HG02973 (cell line): ENCODE measurements at regions not wholly inside any gene's neighbourhood (a gene's known extent, or its start where the extent isn't known, plus 50 kb on each side); places are given as distances from the start of the nearest gene placed in this dataset.

Source experiments
- ATAC-seq: cut with Tn5 transposase; IDR thresholded peaks from one replicate; pipeline ENCODE4 v1.9.1; 2021; ENCODE audit warnings: moderate library complexity; ENCODE audit not compliant: unreplicated experiment

DNA sequence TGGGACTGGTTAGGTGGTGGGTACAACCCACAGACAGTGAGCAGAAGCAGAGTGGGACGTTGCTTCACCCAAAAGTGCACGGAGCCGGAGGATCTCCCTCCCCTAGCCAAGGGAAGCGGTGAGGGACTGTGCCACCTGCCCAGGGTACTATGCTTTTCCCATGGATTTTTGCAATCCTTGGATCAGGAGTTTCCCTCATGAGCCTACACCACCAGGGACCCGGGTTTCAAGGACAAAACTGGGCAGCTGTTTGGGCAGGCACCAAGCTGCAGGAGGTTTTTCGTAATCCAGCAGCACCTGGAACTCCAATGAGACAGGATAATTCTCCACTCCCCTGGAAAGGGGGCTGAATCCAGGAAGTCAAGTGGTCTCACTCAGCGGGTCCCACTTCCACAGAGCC lies 209.1 kb upstream of the CXCL12 start:
- ATAC-seq = no peak

GRCh38 chr10:44607116-44607515 lies 222.2 kb upstream of the CXCL12 start:
- no peak for ATAC-seq

DNA sequence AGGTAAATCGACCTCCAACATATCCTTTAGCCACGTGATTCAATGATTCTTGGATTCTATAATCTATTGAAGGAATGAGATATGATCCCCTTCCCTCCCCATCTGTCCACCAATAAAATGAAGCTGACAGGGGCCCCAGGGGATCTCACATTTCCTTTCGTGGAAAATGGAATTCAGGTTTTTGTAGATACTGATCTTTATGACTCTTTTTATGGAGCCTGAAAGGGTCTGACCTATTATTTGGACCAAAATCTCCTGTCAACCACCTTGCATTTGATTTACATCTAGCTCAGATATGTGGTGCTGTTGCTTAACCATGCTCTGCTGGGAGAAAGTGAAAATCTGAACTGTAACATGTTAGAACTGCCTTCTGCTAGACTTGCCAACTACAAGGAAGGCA lies 234.0 kb upstream of the CXCL12 start:
- ATAC-seq = no peak

DNA sequence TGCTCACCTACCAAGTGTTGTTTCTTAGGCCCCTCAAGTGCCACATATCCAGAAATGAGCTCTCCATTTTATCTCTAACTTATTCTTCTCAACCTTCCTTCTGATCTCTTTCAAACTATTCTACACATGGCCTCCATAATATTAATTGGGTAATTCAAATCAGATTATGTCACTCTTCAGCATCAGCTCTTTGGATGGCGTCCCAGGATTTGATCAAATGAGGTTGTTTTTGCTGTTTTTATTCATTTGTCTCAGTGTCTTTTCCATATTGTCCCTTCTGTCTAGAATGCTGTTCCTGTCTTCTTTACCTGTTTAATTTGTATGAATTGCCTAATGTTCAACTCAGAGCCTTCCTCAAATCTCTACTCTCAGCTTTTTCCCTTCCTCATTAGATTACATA lies 234.6 kb upstream of the CXCL12 start:
- ATAC-seq = no peak

DNA sequence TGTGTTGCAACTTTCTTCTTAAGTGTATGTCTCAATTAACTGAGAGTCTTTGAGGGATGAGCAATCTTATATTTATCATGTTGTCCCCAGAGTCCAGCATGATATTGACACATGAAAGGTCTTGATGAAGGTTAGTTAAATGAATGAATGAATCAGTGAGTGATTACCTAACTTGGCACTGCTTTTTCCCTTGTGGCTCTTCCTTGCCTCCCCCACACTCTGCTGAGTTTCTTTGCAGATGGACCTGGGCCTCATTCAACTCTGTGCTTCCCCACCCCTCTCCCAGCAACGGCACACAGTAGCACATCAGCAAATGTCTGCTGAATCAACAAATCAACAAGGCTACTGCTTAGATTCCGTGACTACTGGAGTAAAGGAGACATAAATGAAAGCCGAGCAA lies 235.1 kb upstream of the CXCL12 start:
- ATAC-seq = no peak

DNA sequence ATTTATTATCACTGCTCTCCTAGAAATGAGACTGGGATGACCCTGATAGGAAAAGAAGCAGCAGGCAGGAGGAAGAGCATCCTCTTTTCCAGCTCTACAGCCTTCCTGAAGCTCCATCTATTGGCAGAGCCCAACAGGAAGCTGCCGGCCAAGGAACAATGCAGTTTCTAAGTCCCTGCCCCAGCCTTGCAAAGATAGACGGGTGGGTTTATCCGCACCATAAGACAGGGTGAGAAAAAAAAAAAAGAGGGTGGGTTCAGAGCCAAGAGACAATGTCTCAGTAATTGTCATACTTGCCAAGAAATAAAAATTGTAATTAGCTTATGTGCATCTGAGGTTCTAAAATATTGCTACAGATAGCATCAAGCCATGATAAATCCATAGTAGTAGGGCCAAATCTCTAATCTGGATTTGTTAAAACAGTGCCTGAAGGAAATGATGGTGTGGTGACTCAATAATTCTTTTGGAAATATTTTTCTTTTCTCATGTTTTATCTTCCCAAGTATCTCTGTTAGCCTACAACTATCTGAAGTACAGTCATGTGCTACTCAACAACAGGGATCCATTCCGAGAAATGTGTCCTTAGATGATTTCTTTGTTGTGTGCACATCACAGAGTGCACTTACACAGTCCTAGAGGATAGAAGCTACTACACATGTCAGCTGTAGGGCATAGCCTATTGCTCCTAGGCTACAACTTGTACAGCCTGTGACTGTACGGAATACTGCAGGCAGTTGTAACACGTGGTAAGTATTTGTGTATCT lies 242.9 kb upstream of the CXCL12 start:
- ATAC-seq = no peak

GRCh38 chr10:44628921-44629320 lies 244.0 kb upstream of the CXCL12 start:
- ATAC-seq = no peak

DNA sequence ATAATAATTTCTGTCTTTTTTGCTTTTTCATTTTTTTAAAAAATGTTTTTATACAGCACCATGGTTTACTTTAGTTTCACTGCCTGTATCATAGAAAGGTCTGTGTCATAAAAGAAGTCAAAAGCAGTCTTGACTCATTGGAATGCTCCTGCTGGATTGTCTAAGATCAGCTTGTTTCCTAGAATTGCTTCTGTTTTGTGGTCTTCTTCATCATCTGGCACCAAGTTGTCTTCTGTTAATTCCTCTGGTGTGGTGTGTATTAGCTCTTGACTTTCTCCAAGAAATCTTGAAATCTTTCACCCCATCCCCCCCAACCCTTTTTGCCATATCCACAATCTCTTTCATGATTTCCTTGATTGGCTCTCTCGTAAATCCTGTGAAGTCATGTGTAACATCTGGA lies 250.3 kb upstream of the CXCL12 start:
- no peak for ATAC-seq

DNA sequence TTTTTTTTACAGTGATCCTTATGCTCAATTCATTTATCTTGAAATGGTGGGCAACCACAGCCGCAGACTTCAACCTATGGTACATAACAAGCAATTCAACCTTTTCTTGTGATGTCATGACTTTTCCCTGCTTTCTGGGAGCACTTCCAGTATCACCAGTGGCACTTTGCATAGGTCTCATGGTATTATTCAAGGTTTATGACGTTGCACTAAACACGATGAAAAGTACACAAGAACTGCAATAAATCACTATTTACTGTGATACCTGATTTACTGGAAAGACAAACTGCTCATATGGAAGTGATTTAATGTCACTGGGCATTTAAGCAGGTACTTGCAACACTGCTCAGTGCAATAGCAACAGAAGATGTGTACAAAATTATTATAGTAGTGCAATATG lies 251.7 kb upstream of the CXCL12 start:
- no peak for ATAC-seq

GRCh38 chr10:44640429-44640828 lies 255.5 kb upstream of the CXCL12 start:
- no peak for ATAC-seq

DNA sequence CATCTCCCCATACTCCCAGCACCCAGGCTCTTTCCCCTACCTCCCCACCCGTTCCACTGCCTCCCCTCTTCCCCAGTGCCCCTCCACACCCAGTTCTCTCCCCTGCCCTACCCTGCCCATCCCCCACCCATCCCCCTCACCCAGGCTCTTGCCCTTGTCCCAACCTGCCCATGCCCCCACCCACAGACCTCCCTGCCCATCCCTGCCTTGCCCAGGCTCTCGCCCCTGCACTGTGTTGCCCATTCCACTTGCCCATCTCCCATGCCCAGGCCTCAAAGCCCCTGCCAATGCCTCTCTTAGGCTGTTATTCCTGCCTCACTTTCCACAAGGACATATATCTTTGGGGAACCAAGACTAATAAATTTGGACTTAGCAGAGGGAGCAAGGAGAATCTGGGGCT lies 262.6 kb upstream of the CXCL12 start:
- ATAC-seq = no peak

GRCh38 chr10:44647877-44648542 lies 263.1 kb upstream of the CXCL12 start:
- ATAC-seq = peak; percentile 88

- ATAC-seq = no peak
These were observed 260.2 kb upstream of the TMEM72 start for GRCh38 chr10:44650691-44651661.

DNA sequence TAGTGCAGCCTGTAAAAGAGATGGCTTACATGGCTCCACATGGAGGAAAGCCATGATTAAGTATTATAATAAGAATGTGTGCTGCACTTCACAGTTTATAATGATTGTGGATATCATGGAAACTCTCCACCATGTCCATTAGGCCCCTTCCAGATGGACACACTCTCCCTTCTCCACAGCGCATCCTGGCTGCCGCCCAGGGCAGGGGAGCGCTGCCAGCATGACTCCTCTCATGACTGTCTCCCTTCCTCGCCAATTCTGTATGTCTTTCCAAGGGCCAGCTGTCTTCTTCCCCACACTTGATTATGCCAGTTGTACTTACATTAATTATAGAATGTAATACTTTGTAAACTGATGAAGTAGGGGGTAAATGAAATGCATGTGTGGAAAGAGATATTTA lies 259.3 kb upstream of the TMEM72 start:
- no peak for ATAC-seq

- no peak for ATAC-seq
These were observed 251.8 kb upstream of the TMEM72 start for GRCh38 chr10:44659320-44659719.

- no peak for ATAC-seq
These were observed 250.9 kb upstream of the TMEM72 start for GRCh38 chr10:44660271-44660670.

DNA sequence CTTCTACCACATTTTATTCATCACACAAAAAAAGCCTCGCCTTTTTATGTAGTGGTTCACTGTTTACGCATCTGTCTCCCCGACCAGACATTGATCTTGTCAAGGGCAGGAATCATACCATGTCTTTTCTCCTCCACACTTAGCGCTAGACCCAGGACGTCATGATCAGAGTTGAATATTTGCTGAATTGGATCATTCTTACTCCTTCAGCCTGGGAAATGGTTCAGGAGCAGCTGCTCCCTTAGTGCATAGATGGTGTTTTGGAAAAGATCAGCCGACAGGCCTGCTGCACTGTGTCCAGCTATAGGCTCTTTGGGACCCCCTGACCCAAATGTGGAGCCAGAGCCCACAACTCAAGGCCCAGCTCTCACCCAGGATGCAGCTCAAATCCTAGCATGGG lies 249.1 kb upstream of the TMEM72 start:
- no peak for ATAC-seq

DNA sequence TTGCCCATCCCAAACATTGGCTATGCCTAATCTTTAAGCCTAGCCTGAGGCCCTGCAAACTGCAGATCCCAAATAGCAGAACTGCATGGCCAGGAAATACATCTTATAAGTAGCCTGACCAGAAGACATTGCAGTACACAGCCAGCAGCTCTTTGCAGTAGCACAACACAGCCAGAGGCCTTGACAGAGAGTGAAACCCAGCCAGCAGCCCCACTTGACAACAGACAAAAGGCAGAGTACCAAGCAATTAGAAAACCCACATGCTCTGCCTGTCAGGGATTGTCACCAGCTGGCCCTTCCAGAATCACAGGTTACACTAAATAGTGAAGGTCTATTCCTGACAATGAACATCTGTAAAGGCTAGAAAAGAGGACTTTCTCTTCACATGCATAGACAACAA lies 242.8 kb upstream of the TMEM72 start:
- ATAC-seq = no peak

DNA sequence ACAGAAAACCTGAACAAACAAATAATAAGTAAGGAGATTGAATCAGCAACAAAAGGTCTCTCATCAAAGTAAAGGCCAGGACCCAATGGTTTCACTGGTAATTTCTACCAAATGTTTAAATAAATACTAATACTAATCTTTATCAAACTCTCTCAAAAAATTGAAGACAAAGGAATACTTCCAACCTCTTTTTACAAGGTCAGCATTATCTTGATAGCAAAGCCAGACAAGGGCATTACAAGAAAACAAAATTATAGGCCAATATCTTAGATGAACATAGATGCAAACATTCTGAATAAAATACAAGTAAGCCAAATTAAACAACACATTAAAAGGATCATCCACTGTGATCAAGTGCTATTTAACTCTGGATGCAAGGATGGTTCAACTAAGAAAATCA lies 239.8 kb upstream of the TMEM72 start:
- ATAC-seq = no peak

DNA sequence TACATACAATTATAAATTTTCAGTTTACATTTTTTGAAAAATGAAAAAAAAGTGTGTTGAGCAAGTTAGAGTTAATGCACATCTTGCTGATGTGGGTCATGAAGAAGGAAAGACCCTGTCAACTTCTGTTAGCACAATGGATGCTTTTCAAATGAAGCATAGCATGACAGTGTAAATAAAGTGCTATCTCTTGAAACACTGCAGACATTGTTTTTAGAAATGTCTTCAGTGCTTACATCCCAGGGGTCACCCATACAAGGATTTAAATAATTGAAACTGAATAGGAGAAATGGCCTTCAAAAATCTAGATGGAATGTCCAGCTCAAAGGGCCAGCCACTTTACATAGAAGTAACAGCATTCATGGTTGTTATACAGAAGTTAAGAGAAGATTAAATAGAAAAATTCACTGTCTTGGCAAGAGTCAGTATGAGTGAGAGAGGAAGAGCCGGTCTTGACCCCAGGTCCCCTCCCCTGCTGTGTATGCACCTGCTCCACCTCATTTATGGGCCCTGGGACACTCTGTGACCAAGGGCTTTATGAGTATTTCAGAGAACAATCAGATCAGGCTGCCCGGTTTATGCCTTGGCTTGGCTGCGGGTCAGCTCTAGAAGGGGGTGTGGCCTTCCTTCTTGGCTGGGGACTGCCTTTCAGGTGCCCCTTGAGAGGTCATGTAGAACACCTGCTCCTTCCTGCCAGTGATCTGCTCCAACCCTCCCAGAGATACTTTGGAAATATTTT lies 237.7 kb upstream of the TMEM72 start:
- no peak for ATAC-seq
